HL-60 (cell line): ENCODE measurements at regions not wholly inside any gene's neighbourhood (a gene's known extent, or its start where the extent isn't known, plus 50 kb on each side); places are given as distances from the start of the nearest gene placed in this dataset.

ENCODE experiments used
- CTCF ChIP-seq: IDR thresholded peaks from one replicate; pipeline ENCODE4 v1.5.1; 2011; ENCODE audit warnings: low read length, control low read depth, inconsistent platforms; ENCODE audit not compliant: insufficient read depth
- POLR2AphosphoS5 ChIP-seq: IDR thresholded peaks from 2 replicates; pipeline ENCODE4 v1.6.1; 2012; ENCODE audit warnings: low read depth

- TF ChIP-seq CTCF (no peak), POLR2AphosphoS5 (no peak)
Observed at GRCh38 chr3:107921038-107921437, 169.8 kb downstream of the CD47 start.
